Amniotic stem cell (primary cell): ENCODE measurements at regions not wholly inside any gene's neighbourhood (a gene's known extent, or its start where the extent isn't known, plus 50 kb on each side); places are given as distances from the start of the nearest gene placed in this dataset.

Experiments used
- DNase-seq: peaks from one replicate; lab custom pipeline; 2025; lab: John Stamatoyannopoulos, UW

GRCh38 chr17:79521225-79521624, 89.6 kb downstream of the RBFOX3 start:
- DNase-seq: no peak

GRCh38 chr17:79520167-79521165, 90.4 kb downstream of the RBFOX3 start:
- DNase-seq: no peak

- DNase-seq: no peak
These were observed 91.2 kb downstream of the RBFOX3 start for GRCh38 chr17:79519601-79520000.

- DNase-seq: no peak
These were observed 92.0 kb downstream of the RBFOX3 start for GRCh38 chr17:79518585-79519523.

GRCh38 chr17:79517827-79518584, 92.8 kb downstream of the RBFOX3 start:
- no peak for DNase-seq

- DNase-seq: no peak
These were observed 94.9 kb downstream of the RBFOX3 start for GRCh38 chr17:79515646-79516571.

GRCh38 chr17:79515110-79515509, 95.7 kb downstream of the RBFOX3 start:
- no peak for DNase-seq

- no peak for DNase-seq
These were observed 96.9 kb downstream of the RBFOX3 start for GRCh38 chr17:79513820-79514535.

- no peak for DNase-seq
These were observed 97.6 kb downstream of the RBFOX3 start for GRCh38 chr17:79513206-79513605.

- no peak for DNase-seq
These were observed 99.4 kb downstream of the RBFOX3 start for GRCh38 chr17:79511471-79511870.

- DNase-seq: no peak
These were observed 100.8 kb downstream of the RBFOX3 start for GRCh38 chr17:79510071-79510470.

- DNase-seq: no peak
These were observed 101.4 kb downstream of the RBFOX3 start for GRCh38 chr17:79509490-79509889.

- no peak for DNase-seq
These were observed 101.8 kb downstream of the RBFOX3 start for GRCh38 chr17:79509008-79509407.

GRCh38 chr17:79508291-79508716, 102.5 kb downstream of the RBFOX3 start:
- DNase-seq: no peak

- DNase-seq: no peak
These were observed 103.9 kb downstream of the RBFOX3 start for GRCh38 chr17:79506955-79507354.

- DNase-seq: no peak
These were observed 104.5 kb downstream of the RBFOX3 start for GRCh38 chr17:79506150-79506870.

GRCh38 chr17:79505199-79505598, 105.7 kb downstream of the RBFOX3 start:
- DNase-seq: no peak

- no peak for DNase-seq
These were observed 106.7 kb downstream of the RBFOX3 start for GRCh38 chr17:79504181-79504605.

- DNase-seq: no peak
These were observed 107.6 kb downstream of the RBFOX3 start for GRCh38 chr17:79503126-79503839.
